ENCODE measurements at regions not wholly inside any gene's neighbourhood (a gene's known extent, or its start where the extent isn't known, plus 50 kb on each side); places are given as distances from the start of the nearest gene placed in this dataset.

DNA sequence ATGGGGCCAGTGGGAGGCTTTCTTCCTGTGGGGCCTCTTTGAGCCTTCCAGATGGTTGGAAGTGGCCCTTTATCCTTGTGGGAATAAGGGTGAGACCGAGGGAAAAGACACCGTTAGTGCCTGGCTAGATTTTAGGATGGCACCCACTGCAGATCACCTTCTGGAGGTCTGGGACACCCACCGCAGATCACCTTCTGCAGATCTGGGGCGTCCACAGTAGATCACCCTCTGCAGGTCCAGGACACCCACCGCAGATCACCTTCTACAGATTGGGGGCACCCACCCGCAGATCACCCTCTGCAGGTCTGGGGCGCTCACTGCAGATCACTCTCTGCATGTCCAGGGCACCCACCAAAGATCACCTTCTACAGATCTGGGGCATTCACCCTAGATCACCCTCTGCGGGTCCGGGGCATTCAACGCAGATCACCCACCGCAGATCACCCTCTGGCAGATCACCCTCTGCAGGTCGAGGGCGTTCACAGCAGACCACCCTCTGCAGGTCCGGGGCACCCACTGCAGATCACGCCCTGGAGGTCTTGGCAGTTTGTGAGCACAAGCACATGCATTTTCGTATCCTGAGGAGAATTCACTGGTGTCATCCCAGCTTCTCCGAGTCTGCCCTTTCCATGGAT is 153.4 kb upstream of the TSHZ3 start:
- DNase-seq: no peak

DNA sequence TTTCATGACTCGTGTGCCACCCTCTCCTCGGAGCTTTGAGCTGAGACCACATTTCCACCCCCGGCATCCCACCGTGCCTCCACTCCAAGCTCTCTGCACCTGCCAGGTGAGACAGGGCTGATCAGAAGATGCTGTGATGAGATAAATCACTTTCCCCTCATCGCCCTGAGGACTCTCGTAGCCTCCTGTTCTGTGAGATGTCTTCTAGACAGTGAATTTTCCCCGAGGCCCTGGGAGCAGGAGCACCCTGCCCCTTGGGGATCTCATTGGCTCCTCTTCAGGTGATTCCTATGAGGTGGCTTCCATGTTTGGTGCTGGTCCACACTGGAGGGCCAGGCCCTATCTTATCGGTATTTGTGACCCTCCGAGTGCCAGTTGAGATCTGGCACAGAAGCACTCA is 154.0 kb upstream of the TSHZ3 start:
- DNase-seq: no peak

DNA sequence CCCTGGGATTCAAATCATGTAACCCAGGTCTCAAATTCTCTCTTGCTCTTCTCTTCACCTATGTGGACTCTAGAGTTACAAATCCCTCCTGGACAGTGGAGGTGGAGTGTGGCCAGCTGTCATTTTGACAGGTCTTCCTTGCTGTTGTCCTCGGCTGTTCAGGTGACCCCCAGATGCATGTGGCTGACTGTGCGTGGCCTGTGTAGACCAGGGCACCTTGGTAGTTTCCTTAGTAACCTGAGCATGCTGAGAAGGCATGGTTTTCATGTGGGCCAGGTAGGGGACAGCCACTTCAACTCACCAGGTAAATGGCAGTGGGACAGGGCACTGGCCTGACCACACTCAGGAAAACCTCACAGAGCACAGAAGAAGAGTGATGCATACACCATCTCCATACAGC is 155.0 kb upstream of the TSHZ3 start:
- no peak for DNase-seq

DNA sequence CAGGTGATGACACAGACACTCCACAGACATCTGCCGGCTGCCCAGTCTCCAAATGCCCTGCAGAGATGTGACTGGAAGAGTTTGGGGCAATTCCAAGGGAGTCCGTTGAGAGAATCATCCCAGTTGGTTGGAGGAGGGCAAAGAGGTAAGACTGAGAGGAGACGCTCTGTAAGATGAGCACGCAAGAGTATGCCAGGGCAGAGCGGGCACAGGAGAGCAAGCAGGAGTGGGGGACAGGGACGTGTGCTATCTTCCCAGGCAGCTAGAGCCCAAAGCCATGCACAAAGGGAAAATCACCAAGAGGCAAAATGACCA is 156.3 kb upstream of the TSHZ3 start:
- no peak for DNase-seq

DNA sequence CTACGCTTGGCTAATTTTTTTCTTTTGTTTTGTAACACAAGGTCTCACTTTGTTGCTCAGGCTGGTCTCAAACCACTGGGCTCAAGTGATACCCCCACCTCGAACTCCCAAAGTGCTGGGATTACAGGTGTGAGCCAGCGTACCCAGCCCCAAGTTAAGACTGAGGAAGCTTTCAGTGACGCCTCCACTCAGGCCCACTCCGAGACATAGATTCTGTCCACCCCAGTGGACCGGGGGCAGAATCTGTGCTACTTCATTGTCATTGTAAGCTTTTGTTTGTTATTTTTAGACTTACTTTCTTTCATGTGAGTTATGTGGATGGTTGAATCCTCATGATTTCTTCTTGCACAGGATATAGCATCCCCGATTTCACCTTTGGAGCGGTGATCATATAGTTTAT is 156.9 kb upstream of the TSHZ3 start:
- DNase-seq: no peak

DNA sequence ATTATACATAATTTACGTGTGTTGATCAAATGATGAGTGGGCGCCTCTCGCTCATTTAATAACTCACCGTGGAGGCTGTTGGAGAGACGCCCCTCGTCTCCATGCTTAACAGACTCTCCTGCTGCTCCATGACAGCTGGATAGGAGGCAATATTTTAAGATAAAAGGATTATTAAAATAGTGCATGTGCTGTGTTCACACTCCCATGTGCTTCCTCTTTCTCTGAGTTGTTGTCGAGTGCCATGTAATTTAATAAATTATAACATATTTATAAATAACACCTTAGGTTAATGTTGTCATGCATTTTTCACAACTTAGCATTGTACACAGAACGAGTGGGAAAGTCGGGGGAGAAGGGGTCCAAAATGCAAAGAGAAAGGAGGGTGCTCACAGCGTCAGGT is 161.4 kb upstream of the TSHZ3 start:
- DNase-seq: no peak

DNA sequence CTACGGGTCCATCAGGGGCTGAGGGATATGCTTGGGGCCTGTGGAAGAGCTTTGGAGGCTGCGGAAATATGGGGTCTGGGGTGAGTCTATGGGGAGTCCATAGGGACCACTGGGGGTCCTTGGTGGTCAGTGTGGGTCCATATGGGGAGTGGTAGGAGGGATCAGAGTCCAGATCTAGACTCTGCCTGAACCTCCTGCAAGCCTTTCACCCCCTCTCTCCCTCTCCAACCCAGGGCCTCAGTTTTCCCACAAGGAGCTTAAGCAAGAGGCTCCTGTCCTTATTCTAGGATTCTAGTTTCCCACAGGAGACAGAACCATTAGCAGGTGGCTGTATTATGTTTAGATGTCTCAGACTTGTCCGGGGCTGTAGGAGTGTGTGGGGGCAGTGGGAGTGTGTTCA is 161.9 kb upstream of the TSHZ3 start:
- no peak for DNase-seq

DNA sequence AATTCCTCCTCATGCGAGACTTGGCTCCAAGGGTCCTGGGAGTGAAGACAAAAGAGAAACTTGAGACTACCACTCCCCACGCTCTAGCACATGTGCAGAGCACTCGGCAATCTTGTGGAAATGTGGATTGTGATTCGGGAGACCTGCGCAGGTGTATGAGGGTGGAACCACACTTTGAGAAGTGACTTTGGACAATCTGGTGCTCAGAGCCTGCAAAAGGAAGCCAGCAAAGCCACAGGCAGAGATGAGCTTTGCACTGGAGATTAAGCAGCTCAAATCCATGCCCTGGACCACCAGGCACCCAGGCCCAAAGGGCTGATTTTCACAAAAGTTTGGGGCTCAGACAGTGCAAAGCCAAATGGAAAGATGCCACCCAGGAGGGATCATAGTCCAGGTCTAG is 162.5 kb upstream of the TSHZ3 start:
- no peak for DNase-seq

DNA sequence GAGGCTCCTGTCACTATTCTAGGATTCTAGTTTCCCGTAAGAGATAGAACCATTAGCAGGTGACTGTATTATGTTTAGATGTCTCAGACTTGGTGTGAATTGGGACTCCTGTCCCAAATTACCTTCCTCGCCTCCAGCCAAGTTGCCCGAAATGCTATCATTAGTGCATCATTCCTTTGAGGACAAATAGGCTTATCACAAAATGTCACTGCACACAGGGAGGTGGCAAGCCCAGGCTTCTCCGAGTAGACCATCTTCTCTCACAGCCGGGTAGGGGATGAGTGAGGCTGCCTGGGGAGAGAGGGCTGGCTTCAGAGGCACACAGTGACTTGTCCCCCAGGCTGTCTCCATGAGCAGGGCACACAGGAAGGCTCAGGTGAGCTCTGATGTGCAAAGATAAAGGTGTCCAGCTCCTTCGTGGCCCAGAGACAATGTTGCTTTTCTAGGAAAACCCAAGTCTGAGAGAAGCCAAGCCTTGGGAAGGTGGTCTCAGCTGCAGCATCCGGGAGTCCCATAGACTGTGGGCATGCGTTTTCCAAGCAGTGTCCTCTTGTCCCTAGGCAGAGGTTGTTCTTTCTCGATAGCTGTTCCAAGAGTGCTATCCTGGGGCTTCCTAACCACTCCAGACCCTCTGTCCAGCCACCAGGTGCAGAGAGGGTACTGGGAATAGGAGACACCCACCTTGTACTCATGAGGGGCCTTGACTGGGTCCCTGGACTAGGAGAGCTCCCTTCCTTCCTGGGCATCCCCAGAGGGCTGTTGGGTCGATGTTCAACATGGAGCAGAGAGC is 163.1 kb upstream of the TSHZ3 start:
- DNase-seq: no peak

DNA sequence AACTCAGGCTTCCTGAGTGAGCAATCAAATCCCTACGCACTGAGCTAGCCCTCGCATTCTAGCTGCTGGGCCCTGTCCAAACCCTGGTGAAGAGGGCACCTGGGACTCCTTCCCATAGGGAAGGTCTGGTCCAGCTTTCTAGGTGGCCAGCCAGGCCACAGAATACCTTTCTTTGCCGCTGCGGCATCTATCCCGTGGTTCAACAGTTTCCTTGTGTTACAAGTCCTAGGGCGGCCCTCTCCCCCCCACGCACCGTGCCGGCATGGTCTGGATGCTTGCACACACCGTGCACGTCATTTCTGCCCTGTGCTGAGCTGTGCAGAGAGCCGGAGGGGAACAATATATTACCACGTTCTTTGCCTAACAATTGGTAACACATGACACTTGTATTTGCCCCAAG is 164.6 kb upstream of the TSHZ3 start:
- DNase-seq: no peak

DNA sequence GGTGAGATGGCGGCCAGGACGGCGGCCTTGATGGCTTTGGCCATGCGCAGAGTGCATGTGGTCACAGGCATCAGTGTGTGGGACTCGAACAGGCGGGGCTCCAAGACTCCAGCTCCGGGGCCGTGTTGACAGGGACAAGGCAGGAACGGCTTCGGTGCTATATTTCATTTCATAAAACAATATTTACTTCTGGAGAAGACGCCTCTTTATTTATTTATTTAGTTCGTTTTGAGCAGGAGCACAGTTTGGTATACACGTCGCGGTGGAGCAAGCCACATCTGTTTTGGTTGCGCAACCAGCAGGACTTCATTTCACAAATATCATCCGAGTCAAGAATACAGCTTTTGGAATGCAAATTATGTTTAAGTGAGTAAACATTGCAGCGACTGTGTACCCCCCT is 166.7 kb upstream of the TSHZ3 start:
- no peak for DNase-seq

DNA sequence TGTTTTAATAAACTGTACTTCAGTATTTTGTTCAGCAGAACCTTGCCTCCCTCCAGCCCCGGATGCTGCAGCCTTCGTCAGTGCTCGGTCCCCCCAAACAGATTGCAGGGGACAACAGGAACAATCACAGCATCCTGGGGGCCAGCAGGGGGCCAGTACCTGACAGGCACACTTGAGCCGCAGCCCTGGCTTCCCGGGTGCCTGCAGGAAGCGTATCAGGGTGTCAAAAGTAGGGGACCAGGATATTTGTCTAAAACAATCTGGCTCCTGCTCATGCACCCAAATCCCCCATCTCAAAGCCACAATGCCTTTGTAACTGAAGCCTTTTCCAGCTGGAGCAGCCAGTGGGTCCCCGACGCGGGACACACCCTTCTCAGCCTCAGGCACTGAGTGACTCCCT is 167.5 kb upstream of the TSHZ3 start:
- DNase-seq: no peak

DNA sequence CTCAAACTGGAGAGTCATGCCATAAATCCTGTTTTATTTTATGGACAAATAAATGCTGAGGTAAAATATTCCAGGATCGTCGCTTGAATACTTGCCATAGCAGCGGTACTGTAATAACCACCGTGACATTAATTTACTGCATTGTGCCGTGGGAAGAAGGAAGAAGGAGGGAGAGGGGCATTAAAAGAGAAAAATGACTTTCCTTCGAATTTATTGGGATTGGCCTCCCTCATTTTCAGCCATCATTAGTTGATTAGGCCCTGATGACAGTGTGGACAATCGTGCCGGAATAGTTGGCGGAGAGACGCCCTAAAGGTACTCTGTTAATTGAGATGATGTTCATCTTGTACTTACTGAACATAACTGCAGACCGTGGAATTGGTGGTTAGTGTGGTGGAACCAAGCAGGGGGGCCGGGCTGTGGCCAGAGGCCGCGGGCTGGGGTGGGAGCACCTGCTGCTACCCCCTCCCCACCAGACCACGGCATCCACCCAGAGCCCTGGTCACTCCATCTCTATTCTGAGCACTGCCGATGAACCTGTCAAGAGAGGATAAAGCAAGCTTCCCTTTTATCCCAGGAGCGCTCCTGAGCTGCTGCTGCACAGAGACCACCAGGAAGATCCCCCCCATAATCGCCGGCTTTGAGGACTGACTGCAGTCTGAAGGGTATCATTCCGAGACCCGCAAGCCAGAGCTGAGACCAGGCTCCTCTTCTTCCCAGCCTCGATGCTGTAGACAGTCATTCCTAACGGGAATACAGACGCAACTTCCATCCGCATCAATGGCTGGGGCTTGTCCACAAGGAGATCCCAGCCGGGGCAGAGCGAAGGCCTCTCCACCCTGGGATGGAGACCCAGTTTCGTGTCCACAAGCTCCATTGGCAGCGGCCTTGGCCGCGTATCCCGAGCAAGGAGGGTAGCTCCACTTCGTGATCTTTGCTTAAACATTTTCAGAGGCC is 168.3 kb upstream of the TSHZ3 start:
- DNase-seq: peak; percentile 3

DNA sequence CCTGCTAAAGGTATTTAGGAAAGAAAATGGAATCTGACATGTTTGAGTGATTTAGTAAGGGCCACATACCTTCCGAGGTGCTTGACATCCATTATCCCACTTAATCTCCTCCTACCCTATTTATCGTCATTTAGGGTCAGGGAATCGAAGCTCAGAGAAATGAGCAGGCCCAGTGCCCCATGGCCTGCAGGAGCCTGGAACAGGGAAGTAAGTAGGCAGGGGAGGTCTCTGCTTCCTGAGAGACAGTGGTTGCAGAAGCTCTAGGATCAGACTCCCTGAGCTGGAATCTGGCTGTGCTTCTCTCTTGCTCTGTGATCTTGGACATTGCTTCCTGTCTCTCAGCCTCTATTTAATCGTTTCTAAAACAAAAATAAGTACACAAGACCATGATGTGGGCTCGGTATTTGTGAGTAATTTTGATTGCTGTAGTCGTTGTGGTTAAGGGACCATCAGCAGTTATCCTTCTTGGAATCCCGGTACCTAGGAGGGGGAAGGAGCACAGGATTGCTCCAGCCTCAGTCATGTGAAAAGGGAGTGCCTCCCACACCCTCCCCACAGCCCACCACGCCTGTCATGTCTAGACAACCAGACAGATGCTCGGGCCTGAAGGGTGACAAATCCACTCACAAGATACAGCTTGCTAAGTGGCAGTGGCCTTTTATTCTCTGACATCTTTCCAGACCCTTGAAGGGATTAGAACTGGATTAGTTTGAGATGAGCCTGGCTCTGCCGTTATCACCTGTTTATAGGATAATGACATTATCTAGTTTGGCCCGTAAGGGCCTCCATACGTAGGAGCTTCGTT is 169.2 kb upstream of the TSHZ3 start:
- DNase-seq: no peak

DNA sequence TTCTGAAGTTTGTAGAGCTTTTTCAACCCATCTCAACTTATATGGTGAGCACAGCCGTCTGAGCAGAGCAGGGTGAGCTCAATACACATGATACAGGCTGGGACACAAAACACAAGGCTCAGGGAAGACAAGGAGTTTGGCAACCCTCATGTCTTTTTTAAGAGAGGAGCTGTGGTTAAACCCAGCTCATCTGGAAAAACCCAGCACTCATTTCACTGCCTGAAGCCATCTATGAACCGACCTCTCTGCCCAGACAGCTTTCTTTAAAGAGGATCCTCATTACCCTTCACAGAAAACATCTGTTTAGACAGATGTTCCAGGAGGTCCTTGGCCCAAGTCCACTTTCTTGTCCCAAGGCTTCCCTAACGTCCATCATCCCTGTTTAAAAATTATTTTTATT is 170.0 kb upstream of the TSHZ3 start:
- no peak for DNase-seq

DNA sequence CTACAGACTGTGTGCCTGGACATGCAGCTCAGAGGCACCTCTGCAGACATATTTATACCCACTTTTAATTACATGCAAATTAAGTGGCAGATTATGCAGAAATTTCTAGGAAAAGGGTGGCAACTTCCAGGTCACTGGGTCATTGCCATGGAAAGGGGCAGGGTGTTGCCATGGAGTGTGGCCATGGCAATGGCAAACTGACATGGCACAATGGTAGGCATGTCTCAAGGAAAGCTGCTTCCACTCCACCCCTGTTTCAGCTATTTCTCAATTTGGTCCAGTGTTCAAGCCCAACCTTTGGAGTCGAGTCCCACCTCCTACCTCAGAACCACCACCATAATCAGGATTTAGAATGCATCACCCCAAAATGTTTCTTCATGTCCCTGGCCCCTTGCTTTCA is 170.7 kb upstream of the TSHZ3 start:
- no peak for DNase-seq

DNA sequence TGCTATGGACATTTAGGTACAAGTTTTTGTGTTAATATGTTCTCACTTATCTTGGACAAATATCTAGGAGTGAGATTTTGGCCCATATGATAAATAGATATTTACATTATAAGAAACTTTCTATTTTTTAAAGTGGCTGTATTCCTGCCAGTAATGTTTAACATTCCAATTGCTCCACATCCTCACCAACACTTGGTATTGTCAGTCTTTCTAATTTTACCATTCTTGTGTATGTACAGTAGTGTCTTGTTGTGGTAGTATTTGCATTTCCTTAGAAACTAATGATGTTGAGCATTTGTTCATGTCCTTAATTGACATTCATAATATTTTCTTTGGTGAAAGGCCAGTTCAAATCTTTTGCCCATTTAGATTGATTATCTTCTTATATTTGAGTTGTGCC is 171.4 kb upstream of the TSHZ3 start:
- no peak for DNase-seq

DNA sequence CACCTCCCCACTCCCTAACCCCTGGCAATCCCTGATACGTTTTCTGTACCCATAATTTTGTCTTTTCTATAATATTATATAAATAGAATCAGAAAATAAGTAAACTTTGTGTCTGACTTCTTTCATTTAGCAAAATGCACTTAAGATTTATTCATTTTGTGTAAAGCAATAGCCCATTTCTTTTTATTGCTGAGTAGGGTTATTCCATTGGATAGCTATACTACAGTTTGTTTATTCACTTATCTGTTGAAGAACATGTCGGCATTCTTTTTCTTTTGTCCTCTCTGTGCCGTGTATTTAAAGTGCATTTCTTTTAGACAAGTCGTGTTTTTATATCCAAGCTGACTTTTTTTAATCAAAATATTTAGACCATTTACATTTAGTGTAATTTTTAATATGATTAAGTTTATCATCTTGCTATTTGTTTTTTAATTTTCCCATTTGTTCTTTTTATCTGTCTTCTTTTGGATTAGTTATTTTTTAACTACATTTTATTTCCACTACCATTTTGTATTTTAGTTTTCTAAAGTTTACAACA is 176.4 kb upstream of the TSHZ3 start:
- no peak for DNase-seq

DNA sequence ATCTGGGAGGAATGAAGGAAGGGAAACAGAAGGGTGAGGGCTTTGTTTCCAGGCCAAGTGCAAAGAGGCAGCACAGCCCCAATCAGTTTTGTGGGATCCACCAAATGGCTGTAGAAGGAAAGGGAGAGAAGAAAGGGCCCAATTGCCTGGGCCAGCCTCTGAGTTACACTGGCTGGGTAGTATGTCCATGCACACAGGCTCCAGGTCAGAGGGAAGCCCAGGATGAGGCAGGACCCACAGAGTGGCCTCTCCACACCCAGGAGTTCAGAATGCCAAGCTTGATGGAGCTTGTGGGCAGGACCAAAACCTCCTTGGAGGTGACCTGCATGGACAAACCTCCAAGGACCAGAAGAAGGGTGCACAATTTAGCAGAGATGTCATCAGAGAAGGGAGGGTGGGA is 178.2 kb upstream of the TSHZ3 start:
- DNase-seq: no peak

DNA sequence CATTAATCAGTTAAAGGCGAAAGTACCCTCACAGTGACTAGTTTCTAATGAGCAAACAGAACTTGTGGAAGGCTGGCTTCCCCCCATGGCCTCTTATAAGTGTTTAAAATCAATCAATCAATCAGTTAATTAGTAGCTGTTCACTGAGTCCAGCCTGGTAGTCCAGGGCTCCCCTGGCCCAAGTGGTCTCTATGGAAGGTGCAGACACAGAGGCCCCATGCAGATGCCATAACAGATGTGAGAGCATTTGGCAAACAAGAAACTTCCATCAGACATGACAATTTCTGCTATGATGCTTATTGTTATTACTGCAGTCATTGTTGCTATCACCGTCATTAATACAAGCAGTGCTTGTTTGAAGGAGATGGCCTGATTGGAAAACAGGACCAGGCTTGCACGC is 179.0 kb upstream of the TSHZ3 start:
- DNase-seq: no peak

DNA sequence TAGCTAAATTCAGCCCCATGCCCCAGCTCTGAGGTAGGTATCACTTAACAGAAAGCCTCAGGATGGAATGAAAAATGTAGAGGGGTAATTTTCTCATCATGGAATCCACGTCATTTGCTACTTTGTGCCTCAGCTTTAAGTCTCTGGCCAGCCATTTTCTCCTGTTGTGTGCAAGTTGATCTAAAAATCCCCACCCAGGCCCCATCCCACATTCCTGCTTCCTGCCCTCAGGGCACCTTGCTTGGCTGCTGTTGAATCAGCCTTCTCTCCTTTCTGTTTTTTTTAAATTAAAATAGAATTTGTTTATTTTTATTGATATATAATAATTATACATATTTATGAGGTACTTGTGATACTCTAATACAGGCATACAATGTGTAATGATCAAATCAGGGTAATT is 179.9 kb upstream of the TSHZ3 start:
- no peak for DNase-seq

DNA sequence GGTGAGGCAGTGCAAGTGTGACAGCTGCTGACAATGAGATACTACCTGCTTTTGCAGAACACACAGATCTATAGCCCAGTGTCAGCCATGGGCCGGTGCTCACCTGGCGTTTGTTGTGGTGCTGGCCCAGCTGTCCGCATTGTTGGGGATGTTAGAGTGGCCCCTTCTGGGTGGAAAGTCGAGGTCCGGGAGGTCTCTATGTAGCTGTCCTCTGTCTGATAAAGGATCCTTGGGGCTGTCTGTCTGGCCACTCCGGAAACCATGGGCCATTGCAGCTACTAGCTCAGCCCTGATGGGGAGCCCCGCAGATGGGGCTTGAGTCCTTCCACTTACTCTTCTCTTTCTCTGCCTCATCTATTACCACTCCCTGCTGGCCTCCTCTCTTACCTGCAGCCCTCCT is 181.5 kb upstream of the TSHZ3 start:
- DNase-seq: no peak

DNA sequence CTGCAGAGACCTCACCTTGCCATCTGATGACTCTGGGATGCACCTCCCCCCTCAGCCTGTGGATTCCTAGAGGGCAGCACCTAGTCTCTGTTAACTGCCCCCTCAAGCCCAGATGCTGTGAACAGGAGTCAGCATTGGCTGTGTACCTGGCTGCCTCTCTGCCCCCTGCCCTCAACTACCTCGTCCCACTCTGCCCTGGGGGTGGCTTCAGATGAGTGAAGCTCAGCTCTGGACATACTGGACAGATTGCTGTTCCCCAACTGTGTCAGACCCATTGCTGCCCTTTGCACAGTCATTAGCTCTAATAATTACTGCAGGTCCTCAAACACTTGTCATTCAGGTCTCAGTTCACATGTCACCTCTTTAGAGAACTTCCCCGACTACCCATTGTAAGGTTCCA is 182.1 kb upstream of the TSHZ3 start:
- DNase-seq: no peak
